K562 (cell line): ENCODE measurements at regions not wholly inside any gene's neighbourhood (a gene's known extent, or its start where the extent isn't known, plus 50 kb on each side); places are given as distances from the start of the nearest gene placed in this dataset.

Source experiments
- CREB1 ChIP-seq, 2 experiments: sonication (generic) in 1 of 2; formaldehyde crosslinking in 1 of 2; IDR thresholded peaks; 2 replicates each; pipeline versions ENCODE4 v1.6.1 to v1.8.0; 2012 to 2022; ENCODE audit warnings: inconsistent platforms in 1 of 2, mild to moderate bottlenecking in 1 of 2, missing genetic modification reagents in 1 of 2, moderate library complexity in 1 of 2
- EP300 ChIP-seq: IDR thresholded peaks from 2 replicates; pipeline ENCODE4 v1.6.1; 2012; ENCODE audit warnings: low read length, improper control_type of control experiment
- FOXK1 ChIP-seq: sonication (generic); formaldehyde crosslinking; IDR thresholded peaks from 2 replicates; pipeline ENCODE4 v1.8.0; 2022; ENCODE audit warnings: missing genetic modification reagents, mild to moderate bottlenecking, borderline replicate concordance
- HMGXB4 ChIP-seq: sonication (generic); formaldehyde crosslinking; IDR thresholded peaks from 2 replicates; pipeline ENCODE4 v1.8.1; 2023; ENCODE audit warnings: mild to moderate bottlenecking, missing genetic modification reagents
- MAFK ChIP-seq: IDR thresholded peaks from 2 replicates; pipeline ENCODE4 v1.6.1; 2011; ENCODE audit warnings: low read length, improper control_type of control experiment

GRCh38 chr18:40109252-40110049, 1845.6 kb upstream of the PIK3C3 start:
- no peak for TF ChIP-seq EP300
- TF ChIP-seq MAFK, result no peak
- TF ChIP-seq HMGXB4 (CRISPR knock-in tag), result no peak
- no peak for TF ChIP-seq CREB1 (IDR thresholded peaks at IDR 0.05)
- no peak for TF ChIP-seq CREB1 (CRISPR knock-in tag; IDR thresholded peaks at IDR 0.05)
- no peak for TF ChIP-seq FOXK1
